Aorta (tissue), 5 donors: ENCODE measurements at regions not wholly inside any gene's neighbourhood (a gene's known extent, or its start where the extent isn't known, plus 50 kb on each side); places are given as distances from the start of the nearest gene placed in this dataset.
"Not testable (repeated sequence)": the region's sequence is repeated elsewhere in the genome, so short reads cannot be mapped to it uniquely, and the experiment has no call there.

Experiments used
- ATAC-seq: fragments of 200-7000 bp; cut with Tn5 transposase; one replicate; pipeline ENCODE4 v1.9.1; 2022; ENCODE audit warnings: moderate library complexity; ENCODE audit not compliant: low FRiP score
- DNase-seq, 2 donors: peaks; one replicate each; pipeline ENCODE4 v3.0.0-alpha.2; 2020
- H3K27ac ChIP-seq, 2 donors: one replicate each; pipeline ENCODE4 v1.5.1; 2013; ENCODE audit warnings: low read length in 2 of 2, mild to moderate bottlenecking in 2 of 2, moderate library complexity in 2 of 2, control low read depth in 1 of 2, inconsistent platforms in 1 of 2, low read depth in 1 of 2
- H3K27me3 ChIP-seq, 2 donors: one replicate each; pipeline ENCODE4 v1.6.1; 2013; ENCODE audit warnings: control low read depth in 1 of 2, low read length in 1 of 2, mild to moderate bottlenecking in 1 of 2, moderate library complexity in 1 of 2; ENCODE audit not compliant: insufficient read depth in 2 of 2, control insufficient read depth in 1 of 2
- H3K36me3 ChIP-seq, 2 donors: one replicate each; pipeline ENCODE4 v1.6.1; 2013; ENCODE audit warnings: control low read depth in 1 of 2, low read length in 1 of 2, mild to moderate bottlenecking in 1 of 2; ENCODE audit not compliant: insufficient read depth in 2 of 2, control insufficient read depth in 1 of 2
- H3K4me1 ChIP-seq, 2 donors: one replicate each; pipeline ENCODE4 v1.6.1; 2013; ENCODE audit warnings: low read length in 2 of 2, control low read depth in 1 of 2, mild to moderate bottlenecking in 1 of 2, moderate library complexity in 1 of 2; ENCODE audit not compliant: insufficient read depth in 2 of 2, control insufficient read depth in 1 of 2
- H3K4me3 ChIP-seq, 2 donors: one replicate each; pipeline ENCODE4 v1.5.1; 2013; ENCODE audit warnings: low read length in 2 of 2, control low read depth in 1 of 2, mild to moderate bottlenecking in 1 of 2
- H3K9me3 ChIP-seq: one replicate; pipeline ENCODE4 v1.6.1; 2013; ENCODE audit warnings: mild to moderate bottlenecking, low read length; ENCODE audit not compliant: control insufficient read depth
- WGBS, 2 donors: extraction: QIAGEN DNeasy Blood & Tissue Kit; methylation state at CpG; one replicate each; pipeline ENCODE4 v1.1.7; 2013; 5-methylcytosine and 5-hydroxymethylcytosine counted together
- intact Hi-C, 2 donors: fragments of 100-400 bp; cut with DNase I; formaldehyde crosslinking; loops; one replicate each; pipeline versions ENCODE4 v1.14.2 to v1.15.0; 2022
- donor health status: healthy with polysubstance abuse.
- donor health status: Bipolar disorder and iron deficiency.
- donor health status: DM: no; HTN: no; CAD: no.
- donor health status: DM: no; HTN: no; CAD: no.
- donor health status: DM: yes; HTN: yes; CAD: no.

- Histone ChIP-seq H3K9me3 (no peaks in the 10 kb centered on the region), H3K4me3 (no peak overlapping the region), H3K27me3 (no peaks in the 10 kb centered on the region), H3K27ac (no peak overlapping the region), H3K4me1 (no peaks in the 10 kb centered on the region), H3K36me3 (no peaks in the 10 kb centered on the region)
- ATAC-seq (no peak), DNase-seq (no peak)
- 88 to 90% methylated on average over 3 of the region's 3 CpGs for WGBS, 2 donors
- intact Hi-C loops: no loop called here
Measured at GRCh38 chr11:104771763-104772162, 126.5 kb downstream of the CASP12 start.

- H3K27ac ChIP-seq, H3K36me3 ChIP-seq, H3K27me3 ChIP-seq, H3K9me3 ChIP-seq, H3K4me1 ChIP-seq, DNase-seq, ATAC-seq, intact Hi-C loops, H3K4me3 ChIP-seq: not testable (repeated sequence)
- WGBS, 2 donors: 95 to 97% methylated on average over 3 of the region's 3 CpGs
Measured at GRCh38 chr11:104771046-104771445, 127.2 kb downstream of the CASP12 start.

- ATAC-seq (no peak), DNase-seq (no peak)
- Histone ChIP-seq H3K36me3 (no peaks in the 10 kb centered on the region), H3K27ac (no peak overlapping the region), H3K27me3 (no peaks in the 10 kb centered on the region), H3K4me1 (no peaks in the 10 kb centered on the region), H3K4me3 (no peak overlapping the region), H3K9me3 (no peaks in the 10 kb centered on the region)
- 83 to 84% methylated on average over 8 of the region's 8 CpGs for WGBS, 2 donors
- intact Hi-C loops: no loop called here
Measured at GRCh38 chr11:104765401-104766095, 132.7 kb downstream of the CASP12 start.

GRCh38 chr11:104764710-104765045 is 133.6 kb downstream of the CASP12 start:
- Histone ChIP-seq H3K4me3 (no peak overlapping the region), H3K27me3 (no peaks in the 10 kb centered on the region), H3K9me3 (no peaks in the 10 kb centered on the region), H3K36me3 (no peaks in the 10 kb centered on the region), H3K27ac (no peak overlapping the region), H3K4me1 (no peaks in the 10 kb centered on the region)
- no peak for DNase-seq
- intact Hi-C loops: no loop called here
- ATAC-seq: no peak
- 27 to 49% methylated on average over 1 of the region's 1 CpG for WGBS, 2 donors

GRCh38 chr11:104763930-104764709 is 134.1 kb downstream of the CASP12 start:
- no peaks in the 10 kb centered on the region for H3K36me3 ChIP-seq
- no peak for ATAC-seq
- DNase-seq: no peak
- no peaks in the 10 kb centered on the region for H3K4me1 ChIP-seq
- 83 to 87% methylated on average over 5 of the region's 5 CpGs for WGBS, 2 donors
- intact Hi-C loops: no loop called here
- no peaks in the 10 kb centered on the region for H3K27me3 ChIP-seq
- no peak overlapping the region for H3K27ac ChIP-seq
- H3K4me3 ChIP-seq: no peak overlapping the region
- no peaks in the 10 kb centered on the region for H3K9me3 ChIP-seq

- Histone ChIP-seq H3K27me3 (no peaks in the 10 kb centered on the region), H3K9me3 (peaks cover 2% of the 10 kb centered on the region), H3K27ac (no peak overlapping the region), H3K4me3 (no peak overlapping the region), H3K4me1 (no peaks in the 10 kb centered on the region), H3K36me3 (no peaks in the 10 kb centered on the region)
- ATAC-seq: no peak
- 94 to 98% methylated on average over 2 of the region's 2 CpGs for WGBS, 2 donors
- intact Hi-C loops: no loop called here
- DNase-seq: no peak
Measured at GRCh38 chr11:104761511-104761910, 136.7 kb downstream of the CASP12 start.

- DNase-seq (no peak), ATAC-seq (no peak)
- peaks cover 2% of the 10 kb centered on the region for H3K9me3 ChIP-seq
- H3K36me3 ChIP-seq: no peaks in the 10 kb centered on the region
- H3K4me3 ChIP-seq: no peak overlapping the region
- H3K27me3 ChIP-seq: no peaks in the 10 kb centered on the region
- H3K4me1 ChIP-seq: no peaks in the 10 kb centered on the region
- H3K27ac ChIP-seq: no peak overlapping the region
- intact Hi-C loops: no loop called here
- WGBS, 2 donors: 94 to 95% methylated on average over 1 of the region's 1 CpG
Measured at GRCh38 chr11:104759464-104759863, 138.8 kb downstream of the CASP12 start.

GRCh38 chr11:104738918-104739317 is 159.3 kb downstream of the CASP12 start:
- Histone ChIP-seq H3K27me3 (no peaks in the 10 kb centered on the region), H3K9me3 (no peaks in the 10 kb centered on the region), H3K27ac (no peak overlapping the region), H3K4me3 (no peak overlapping the region), H3K36me3 (no peaks in the 10 kb centered on the region), H3K4me1 (no peaks in the 10 kb centered on the region)
- intact Hi-C loops: no loop called here
- WGBS, 2 donors: 75 to 78% methylated on average over 3 of the region's 3 CpGs
- no peak for DNase-seq
- no peak for ATAC-seq

GRCh38 chr11:104738208-104738607 is 160.1 kb downstream of the CASP12 start:
- Histone ChIP-seq H3K36me3 (no peaks in the 10 kb centered on the region), H3K9me3 (no peaks in the 10 kb centered on the region), H3K4me1 (no peaks in the 10 kb centered on the region), H3K27ac (no peak overlapping the region), H3K27me3 (no peaks in the 10 kb centered on the region), H3K4me3 (no peak overlapping the region)
- no peak for DNase-seq
- 67 to 72% methylated on average over 4 of the region's 4 CpGs for WGBS, 2 donors
- no peak for ATAC-seq
- intact Hi-C loops: no loop called here
